ENCODE measurements at regions not wholly inside any gene's neighbourhood (a gene's known extent, or its start where the extent isn't known, plus 50 kb on each side); places are given as distances from the start of the nearest gene placed in this dataset.

GRCh38 chr13:104782741-104783140, 1716.5 kb upstream of the SLC10A2 start:
- Mint-ChIP-seq H3K4me1 (ENCODE audit: low read depth, unreplicated experiment) (peaks cover 22% of the 10 kb centered on the region), H3K27me3 (ENCODE audit: unreplicated experiment) (peaks cover 4% of the 10 kb centered on the region), H3K4me3 (ENCODE audit: unreplicated experiment) (no peak overlapping the region), H3K27ac (ENCODE audit: unreplicated experiment) (no peak overlapping the region), H3K36me3 (ENCODE audit: unreplicated experiment) (peaks cover 4% of the 10 kb centered on the region), H3K9me3 (ENCODE audit: unreplicated experiment) (no peaks in the 10 kb centered on the region)
- TF ChIP-seq, protein P1, sequence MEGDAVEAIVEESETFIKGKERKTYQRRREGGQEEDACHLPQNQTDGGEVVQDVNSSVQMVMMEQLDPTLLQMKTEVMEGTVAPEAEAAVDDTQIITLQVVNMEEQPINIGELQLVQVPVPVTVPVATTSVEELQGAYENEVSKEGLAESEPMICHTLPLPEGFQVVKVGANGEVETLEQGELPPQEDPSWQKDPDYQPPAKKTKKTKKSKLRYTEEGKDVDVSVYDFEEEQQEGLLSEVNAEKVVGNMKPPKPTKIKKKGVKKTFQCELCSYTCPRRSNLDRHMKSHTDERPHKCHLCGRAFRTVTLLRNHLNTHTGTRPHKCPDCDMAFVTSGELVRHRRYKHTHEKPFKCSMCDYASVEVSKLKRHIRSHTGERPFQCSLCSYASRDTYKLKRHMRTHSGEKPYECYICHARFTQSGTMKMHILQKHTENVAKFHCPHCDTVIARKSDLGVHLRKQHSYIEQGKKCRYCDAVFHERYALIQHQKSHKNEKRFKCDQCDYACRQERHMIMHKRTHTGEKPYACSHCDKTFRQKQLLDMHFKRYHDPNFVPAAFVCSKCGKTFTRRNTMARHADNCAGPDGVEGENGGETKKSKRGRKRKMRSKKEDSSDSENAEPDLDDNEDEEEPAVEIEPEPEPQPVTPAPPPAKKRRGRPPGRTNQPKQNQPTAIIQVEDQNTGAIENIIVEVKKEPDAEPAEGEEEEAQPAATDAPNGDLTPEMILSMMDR (IDR thresholded peaks at IDR 0.05; ENCODE audit: partially characterized antibody, unreplicated experiment): no peak
- no peak for DNase-seq

DNA sequence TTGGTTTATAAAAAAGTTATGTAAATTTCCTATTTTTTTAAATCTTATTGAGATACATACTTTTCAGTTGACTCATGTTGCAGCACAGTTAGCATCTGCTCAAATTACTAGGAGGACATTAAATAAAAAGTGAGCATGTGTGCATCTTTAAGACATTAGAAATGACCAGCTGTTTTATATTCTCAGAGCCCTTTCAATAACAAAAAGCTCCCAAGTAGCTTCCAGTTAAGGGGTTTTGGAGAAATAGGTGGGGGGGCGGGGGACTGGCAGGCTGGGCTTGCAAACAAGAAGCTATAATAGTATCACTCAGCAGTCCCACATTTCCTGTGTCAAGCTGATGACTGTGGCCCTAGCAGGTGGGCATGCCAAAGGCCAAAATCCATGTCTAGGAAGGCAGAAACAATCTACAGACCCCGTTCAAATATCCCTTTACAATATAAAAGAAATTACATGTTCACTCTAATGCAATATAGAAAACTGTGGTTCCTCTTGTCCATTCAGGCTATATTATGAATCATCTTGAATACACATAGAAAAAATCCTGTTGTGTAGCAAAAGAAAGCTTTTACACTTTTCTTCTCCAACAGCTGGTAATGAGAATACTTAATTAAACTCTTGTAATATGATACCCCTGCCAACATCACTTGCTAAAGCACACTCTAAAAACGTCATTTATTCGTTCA, 1713.2 kb upstream of the SLC10A2 start:
- no peaks in the 10 kb centered on the region for H3K9me3 Mint-ChIP-seq (ENCODE audit: unreplicated experiment)
- peaks cover 5% of the 10 kb centered on the region for H3K27me3 Mint-ChIP-seq (ENCODE audit: unreplicated experiment)
- H3K4me1 Mint-ChIP-seq (ENCODE audit: low read depth, unreplicated experiment): peaks cover 14% of the 10 kb centered on the region
- peaks cover 4% of the 10 kb centered on the region for H3K36me3 Mint-ChIP-seq (ENCODE audit: unreplicated experiment)
- peak; percentile 20 for DNase-seq
- TF ChIP-seq, protein P1 (IDR thresholded peaks at IDR 0.05; ENCODE audit: partially characterized antibody, unreplicated experiment): no peak
- no peak overlapping the region for H3K4me3 Mint-ChIP-seq (ENCODE audit: unreplicated experiment)
- H3K27ac Mint-ChIP-seq (ENCODE audit: unreplicated experiment): peak overlapping the region; percentile 66

- Mint-ChIP-seq H3K36me3 (ENCODE audit: unreplicated experiment) (no peaks in the 10 kb centered on the region), H3K4me1 (ENCODE audit: low read depth, unreplicated experiment) (peaks cover 10% of the 10 kb centered on the region), H3K4me3 (ENCODE audit: unreplicated experiment) (no peak overlapping the region), H3K27me3 (ENCODE audit: unreplicated experiment) (peaks cover 1% of the 10 kb centered on the region), H3K9me3 (ENCODE audit: unreplicated experiment) (peaks cover 3% of the 10 kb centered on the region), H3K27ac (ENCODE audit: unreplicated experiment) (no peak overlapping the region)
- TF ChIP-seq, protein P1 (IDR thresholded peaks at IDR 0.05; ENCODE audit: partially characterized antibody, unreplicated experiment): peak; percentile 68
- DNase-seq: no peak
These were observed 1707.6 kb upstream of the SLC10A2 start for GRCh38 chr13:104773775-104774174.

DNA sequence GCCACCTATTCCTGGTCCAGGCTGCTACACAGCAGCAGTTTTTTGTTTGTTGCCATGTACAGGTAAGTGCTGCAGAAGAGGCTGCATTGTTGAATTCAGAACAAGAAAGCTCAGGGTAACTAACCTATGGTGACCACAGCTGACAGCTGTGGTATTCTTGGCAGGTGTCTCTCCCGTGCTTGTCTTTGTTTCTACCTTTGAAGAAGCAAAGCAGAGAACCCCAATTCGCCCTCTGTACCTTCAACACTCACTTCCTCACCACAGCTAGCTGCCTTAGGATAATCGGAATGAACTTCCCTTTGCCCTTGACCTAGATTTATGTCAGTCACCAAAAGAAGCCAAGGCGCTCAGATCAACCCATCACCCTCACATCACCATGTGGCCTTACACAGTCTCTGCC, 1703.3 kb upstream of the SLC10A2 start:
- no peak for DNase-seq
- Mint-ChIP-seq H3K27ac (ENCODE audit: unreplicated experiment) (no peak overlapping the region), H3K4me3 (ENCODE audit: unreplicated experiment) (no peak overlapping the region), H3K9me3 (ENCODE audit: unreplicated experiment) (peaks cover 3% of the 10 kb centered on the region), H3K4me1 (ENCODE audit: low read depth, unreplicated experiment) (peaks cover 8% of the 10 kb centered on the region), H3K36me3 (ENCODE audit: unreplicated experiment) (no peaks in the 10 kb centered on the region), H3K27me3 (ENCODE audit: unreplicated experiment) (no peaks in the 10 kb centered on the region)
- TF ChIP-seq, protein P1 (IDR thresholded peaks at IDR 0.05; ENCODE audit: partially characterized antibody, unreplicated experiment): no peak

GRCh38 chr13:104766319-104766718, 1700.1 kb upstream of the SLC10A2 start:
- Mint-ChIP-seq H3K4me1 (ENCODE audit: low read depth, unreplicated experiment) (peaks cover 4% of the 10 kb centered on the region), H3K36me3 (ENCODE audit: unreplicated experiment) (no peaks in the 10 kb centered on the region), H3K27me3 (ENCODE audit: unreplicated experiment) (no peaks in the 10 kb centered on the region), H3K4me3 (ENCODE audit: unreplicated experiment) (no peak overlapping the region), H3K9me3 (ENCODE audit: unreplicated experiment) (peaks cover 3% of the 10 kb centered on the region), H3K27ac (ENCODE audit: unreplicated experiment) (no peak overlapping the region)
- TF ChIP-seq, protein P1 (IDR thresholded peaks at IDR 0.05; ENCODE audit: partially characterized antibody, unreplicated experiment): no peak
- DNase-seq: no peak
